Esophagus muscularis mucosa (tissue), 4 donors: ENCODE measurements at regions not wholly inside any gene's neighbourhood (a gene's known extent, or its start where the extent isn't known, plus 50 kb on each side); places are given as distances from the start of the nearest gene placed in this dataset.

Source experiments
- CTCF ChIP-seq, 3 experiments: fragments of 200-600 bp in 2 of 3; fragments of 450-650 bp in 1 of 3; sonication (generic) in 2 of 3; IDR thresholded peaks; one replicate each; pipeline ENCODE4 v1.5.1; 2017 to 2019; ENCODE audit warnings: antibody characterized with exemption in 3 of 3, mild to moderate bottlenecking in 2 of 3, moderate library complexity in 1 of 3
- EP300 ChIP-seq: sonication (generic); formaldehyde crosslinking; IDR thresholded peaks from one replicate; pipeline ENCODE4 v1.6.1; 2017; ENCODE audit warnings: antibody characterized with exemption
- POLR2AphosphoS5 ChIP-seq, 2 donors: sonication (generic); formaldehyde crosslinking; IDR thresholded peaks; one replicate each; pipeline ENCODE4 v1.6.1; 2017; ENCODE audit warnings: antibody characterized with exemption in 2 of 2

GRCh38 chr1:222020553-222020952 lies 278.7 kb upstream of the DUSP10 start:
- TF ChIP-seq EP300, result no peak
- no peak for TF ChIP-seq CTCF (IDR thresholded peaks at IDR 0.05)
- TF ChIP-seq POLR2AphosphoS5 (IDR thresholded peaks at IDR 0.05), result no peak
